GM20431 (cell line): ENCODE measurements at regions not wholly inside any gene's neighbourhood (a gene's known extent, or its start where the extent isn't known, plus 50 kb on each side); places are given as distances from the start of the nearest gene placed in this dataset.

Source experiments
- in situ Hi-C: fragments of 300-500 bp; cut with MseI, MboI; formaldehyde crosslinking; loops from one replicate; pipeline ENCODE4 v1.15.0; 2020; ENCODE audit warnings: low sequenced_read_pairs; ENCODE audit not compliant: unreplicated experiment

DNA sequence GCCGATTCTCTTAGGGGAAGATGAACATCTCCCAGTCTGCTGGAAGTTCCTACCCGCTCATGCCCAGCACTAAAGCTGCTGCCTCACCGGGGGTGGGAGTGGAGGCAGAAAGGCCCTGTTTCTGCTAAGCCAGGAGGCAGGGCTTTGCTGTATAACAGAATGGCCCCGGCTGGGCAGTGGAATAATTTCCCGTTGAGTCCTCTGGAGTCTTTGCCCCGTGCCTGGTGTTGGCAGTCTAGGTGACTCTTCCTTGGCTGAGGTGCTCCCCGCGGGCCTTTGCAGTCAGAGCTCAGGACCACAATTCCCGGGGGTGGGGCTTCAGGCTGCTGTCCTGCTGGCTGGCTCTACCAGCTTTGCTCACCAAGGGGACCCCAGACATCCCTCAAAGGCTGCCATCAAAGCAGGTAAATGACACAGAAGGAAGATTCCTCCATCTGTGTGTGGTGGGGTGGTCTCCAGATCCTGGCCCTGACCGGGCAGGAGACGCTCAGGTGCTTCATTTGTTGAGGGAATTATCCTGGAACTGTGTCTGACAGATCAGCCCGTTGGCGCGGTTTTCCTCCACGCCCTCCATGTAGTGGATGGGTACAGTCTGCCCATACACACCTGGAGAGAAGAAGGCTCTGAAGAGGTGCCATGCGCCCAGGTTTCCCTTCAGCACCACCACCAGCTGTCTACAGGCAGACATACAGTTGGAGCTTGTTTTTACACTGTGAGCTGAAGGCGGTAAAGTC lies 209.9 kb downstream of the TEX29 start:
- in situ Hi-C loops, result no loop called here

DNA sequence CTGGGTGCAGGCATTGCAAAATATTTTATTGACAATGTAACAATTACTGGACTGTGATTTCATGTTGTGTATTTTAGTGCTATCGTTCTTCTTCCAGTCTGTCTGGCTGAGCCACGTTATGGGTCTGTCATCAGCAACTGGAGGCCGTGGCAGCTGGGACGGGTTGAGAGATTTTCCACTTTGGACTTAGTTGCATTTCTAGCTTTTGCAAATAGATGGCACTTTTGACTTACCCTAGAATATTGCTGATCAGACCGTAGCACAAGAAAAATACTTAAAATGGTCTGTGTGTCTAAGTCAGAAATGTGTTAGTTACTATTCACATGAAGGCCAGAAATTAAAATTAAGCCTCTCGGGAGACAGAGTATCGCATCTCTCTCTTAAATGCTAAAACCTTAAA lies 211.1 kb downstream of the TEX29 start:
- in situ Hi-C loops, result no loop called here

DNA sequence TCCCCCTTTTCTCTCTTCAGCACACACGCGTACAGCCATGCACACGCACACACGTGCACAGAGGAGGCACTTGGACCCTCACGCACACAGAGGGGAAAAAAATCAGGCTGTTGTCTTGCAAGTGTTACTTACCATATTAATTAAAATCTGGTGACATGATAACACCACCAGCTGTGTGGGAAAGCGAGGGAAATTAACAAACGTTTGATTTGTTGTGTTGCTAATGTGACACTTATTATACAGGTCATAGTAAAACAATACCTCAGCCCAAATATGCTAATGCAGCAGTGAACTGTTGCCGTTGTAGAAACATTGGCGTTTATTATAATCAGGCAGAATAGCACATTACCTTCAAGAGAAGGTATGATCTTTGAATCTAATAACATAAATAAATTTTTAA lies 211.7 kb downstream of the TEX29 start:
- in situ Hi-C loops, result no loop called here

DNA sequence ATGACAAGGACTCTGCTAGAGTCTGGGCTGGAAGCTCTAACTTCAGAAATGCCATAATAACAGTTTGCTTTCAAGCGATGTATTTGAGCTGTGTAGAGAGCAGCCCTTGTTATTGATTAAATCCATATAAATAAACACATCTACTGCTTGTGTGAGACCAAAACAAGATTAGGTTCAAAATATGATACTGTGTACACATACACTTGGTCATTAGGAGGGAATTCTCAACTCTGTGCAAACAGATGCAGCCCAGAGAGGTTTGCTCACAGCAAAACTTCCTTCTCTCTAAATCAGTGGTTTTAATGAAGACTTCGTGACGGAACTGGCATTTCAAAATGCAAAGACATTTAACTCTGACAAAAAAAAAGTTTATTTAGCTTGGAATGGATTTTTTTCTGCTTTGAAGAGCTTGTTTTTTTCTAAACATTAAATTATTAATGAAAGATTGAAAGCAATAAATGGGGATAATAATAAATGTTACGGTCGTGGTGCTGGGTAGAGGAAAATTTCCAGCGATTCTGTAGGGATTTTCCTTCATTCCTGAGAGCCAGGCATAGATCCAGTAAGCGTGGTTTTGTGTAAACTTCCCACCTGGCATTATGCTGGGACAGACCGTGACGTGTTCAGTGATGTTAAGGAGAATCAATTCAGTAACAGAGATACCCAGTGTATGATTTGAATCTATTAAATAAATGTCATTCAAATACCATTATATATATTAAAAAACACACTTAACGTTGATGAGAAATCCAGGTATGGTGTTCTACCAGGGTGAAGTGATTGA lies 213.7 kb downstream of the TEX29 start:
- in situ Hi-C loops, result no loop called here

DNA sequence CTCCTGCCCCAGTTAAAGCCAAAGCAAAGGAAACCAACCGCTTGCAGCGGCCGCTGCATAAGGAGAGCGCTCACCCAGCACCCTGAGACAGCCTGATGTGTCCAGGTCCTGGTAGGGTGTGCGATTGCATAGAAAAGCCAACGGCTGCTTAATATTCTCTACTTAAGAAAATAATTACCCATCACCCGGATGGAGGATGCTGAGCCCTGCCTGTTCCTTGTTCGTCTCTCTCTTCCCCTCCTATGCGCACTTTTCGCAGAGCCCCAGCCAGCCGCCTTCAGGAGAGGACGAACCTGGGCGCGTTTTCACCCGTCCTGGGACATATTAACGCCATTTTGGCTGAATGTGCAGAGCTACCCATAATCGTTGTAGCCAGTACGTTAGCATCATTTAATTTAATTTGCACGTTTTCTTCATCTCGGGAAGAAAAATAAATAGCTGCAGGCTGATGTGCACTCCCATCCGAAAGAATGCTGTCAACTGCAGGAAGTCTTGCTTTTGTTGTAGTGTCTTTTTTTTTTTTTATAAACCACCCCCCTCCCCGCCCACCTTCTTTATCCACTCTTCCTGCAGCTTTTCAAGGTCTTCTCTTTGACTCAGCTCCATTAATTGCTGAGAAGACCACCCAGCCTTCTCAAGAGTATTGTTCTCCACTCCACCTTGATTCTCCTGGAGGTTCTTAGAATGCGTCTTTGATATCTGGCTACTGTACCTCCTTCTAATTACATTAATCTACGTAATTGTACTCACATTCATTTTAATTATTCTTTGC lies 214.5 kb downstream of the TEX29 start:
- in situ Hi-C loops, result no loop called here

DNA sequence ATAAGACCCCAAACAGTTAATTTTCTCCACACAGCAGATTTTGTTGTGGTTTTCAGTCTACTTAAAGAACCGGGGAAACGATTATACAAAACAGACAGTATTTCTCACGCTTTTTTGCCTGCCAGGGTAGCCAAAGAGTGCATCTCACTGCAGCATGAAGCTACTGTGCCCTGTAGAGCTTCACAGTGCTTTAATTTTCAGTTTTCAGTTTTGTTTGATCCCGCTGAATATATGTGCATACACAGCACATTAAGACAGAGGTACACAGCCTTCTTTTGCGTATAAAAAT lies 215.0 kb downstream of the TEX29 start:
- in situ Hi-C loops, result no loop called here

DNA sequence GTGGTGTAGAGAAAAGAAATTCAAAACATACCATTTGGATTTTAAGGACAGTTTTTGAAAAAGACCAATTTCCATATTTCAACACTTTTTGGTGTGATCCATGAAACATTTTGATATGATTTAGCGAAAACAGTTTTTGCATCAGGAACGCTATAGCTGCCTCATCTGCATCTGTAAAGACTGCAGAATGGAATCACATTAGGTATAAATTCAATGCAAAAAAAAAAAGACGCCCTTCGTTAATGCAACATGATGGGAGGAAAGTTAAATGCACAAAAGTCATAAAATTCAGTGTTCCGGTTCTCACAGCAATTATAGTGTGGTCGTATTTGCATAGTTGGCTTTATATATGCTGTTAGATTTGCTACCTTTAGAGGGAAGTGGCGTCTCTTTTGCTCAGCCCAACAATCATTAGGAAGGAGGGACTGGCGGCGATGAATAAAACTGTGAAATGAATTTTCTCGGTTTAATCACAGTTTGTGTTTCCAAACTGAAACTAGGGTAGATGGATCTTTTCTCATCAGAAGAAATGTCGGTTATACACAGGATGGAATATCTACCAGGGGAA lies 215.7 kb downstream of the TEX29 start:
- in situ Hi-C loops, result no loop called here

DNA sequence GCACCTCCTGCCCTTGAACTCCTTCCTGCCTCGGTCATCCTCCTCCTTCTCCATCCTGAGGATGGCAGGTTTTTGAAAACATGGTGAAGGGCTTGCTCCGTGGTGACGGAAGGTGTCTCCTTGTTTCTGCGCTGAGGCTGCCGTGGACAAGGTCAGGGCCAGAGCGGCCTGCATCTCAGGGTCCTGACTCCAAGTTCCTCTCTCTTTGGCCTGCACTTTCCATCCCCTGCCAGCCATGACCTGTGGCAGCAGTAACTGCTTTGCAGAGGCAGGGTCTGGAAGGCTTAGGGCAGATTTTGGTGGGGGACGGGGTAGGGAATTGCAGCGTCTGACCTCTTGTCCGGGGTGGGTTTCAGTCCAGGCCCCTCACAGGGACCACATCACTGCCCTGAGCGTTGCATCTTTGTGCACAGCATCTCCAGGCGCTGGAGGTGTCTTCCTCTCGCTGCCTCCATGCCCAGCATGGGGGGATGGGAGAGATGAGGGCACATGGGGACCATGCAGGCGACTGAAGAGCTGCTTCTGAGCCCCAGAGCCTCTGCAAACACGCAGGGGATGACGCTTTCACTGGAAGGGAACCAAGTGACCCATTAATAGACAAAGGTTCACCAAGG lies 216.8 kb downstream of the TEX29 start:
- in situ Hi-C loops, result no loop called here

DNA sequence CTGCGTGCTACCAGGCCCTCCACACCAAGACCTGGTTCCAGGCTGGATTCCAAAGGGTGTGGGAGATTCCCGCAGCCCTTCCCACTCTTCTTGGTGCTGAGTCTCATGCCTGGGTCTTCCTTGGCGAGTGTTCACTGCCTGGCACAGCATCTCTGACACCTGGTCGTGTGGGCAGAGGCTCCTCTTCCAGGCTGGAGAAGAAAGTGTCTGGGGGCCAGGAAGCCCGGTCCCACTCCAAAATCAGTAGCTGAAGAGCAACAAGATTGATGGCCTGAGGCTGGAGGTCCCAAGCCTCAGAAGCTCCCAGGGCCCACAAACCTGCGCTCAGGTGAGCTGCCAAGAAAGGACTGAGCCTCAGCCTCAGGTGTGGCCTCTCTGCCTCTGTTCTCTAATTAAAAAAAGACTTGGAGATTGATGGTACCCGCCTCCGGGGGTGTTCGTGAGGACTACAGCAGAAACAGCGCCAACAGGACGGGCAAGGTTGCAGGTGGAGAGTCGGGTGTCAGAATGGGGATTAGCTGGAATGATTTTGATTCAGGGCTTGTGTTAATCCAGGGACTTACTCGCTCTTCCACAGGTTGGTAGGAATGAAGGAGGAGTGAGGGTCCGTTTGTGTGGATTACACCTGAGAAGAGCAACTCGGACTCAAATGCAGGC lies 217.5 kb downstream of the TEX29 start:
- in situ Hi-C loops, result no loop called here

DNA sequence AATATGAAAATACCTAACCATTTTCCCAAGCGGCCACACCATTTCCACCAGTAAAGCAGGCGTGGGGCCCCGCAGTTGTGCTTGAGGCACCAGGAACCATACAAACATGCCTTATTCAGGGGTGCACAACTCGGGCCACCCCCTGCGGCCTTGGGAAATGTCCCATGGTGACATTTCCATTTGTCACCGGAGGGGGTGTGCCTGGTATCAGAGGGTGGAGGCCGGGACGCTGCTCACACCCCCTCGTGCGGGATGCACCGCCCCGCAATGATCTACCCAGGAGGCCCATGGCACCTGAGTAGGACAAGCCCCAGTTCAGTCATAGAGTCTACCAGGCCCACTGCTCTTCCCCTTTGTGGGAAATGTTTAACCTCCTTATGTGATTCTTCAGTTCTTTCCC lies 218.8 kb downstream of the TEX29 start:
- in situ Hi-C loops, result no loop called here

DNA sequence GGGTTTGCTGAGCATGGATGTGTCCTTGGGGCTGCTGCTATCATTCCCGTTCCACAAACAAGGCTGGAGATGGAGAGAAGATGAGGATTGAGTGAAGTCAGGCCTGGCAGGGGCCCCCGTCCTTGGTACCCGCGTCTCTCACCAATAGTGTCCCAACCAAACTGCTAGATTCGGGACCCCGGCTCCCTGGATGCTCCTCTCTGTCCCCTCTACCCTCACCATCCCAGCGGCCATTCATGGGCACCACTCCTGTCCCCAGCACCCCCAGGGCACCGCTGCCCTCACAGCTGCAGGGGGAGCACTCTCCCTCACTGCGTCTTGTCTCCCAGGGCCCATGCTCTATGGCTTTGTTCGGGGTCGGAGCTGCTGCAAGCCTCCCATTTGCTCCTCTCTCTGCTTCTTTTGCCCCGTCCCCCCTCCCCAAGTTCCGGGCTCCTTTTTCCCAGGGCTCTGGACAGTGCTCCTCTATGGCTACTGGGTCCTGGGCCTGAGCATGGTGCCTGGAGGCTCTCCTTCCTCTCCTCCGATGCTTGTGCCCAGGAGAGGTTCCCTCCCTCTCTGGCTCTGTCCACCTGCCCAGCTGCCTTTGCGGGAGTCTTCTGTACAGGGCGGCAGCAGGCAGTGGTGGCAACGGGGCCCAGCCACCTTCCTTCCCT lies 219.5 kb downstream of the TEX29 start:
- in situ Hi-C loops, result no loop called here

DNA sequence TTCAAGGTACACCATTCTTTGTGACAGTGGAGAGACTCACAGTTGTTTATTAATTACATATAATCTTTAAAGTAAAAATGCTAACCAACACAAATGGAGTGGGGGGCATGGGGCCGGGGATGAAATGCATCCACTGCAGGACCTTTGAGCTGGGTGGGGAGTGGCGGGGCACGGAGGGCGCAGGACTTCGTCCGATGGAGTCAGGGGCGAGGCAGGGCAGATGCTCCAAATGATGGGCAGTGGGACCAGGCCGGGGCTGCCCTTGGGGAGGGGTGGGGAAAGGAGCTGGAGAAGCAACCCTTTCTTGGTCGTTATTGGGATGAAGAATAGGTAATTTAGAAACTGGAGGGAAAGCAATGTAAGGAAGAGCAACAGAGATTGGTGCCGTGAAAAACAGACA lies 220.0 kb downstream of the TEX29 start:
- in situ Hi-C loops, result no loop called here

DNA sequence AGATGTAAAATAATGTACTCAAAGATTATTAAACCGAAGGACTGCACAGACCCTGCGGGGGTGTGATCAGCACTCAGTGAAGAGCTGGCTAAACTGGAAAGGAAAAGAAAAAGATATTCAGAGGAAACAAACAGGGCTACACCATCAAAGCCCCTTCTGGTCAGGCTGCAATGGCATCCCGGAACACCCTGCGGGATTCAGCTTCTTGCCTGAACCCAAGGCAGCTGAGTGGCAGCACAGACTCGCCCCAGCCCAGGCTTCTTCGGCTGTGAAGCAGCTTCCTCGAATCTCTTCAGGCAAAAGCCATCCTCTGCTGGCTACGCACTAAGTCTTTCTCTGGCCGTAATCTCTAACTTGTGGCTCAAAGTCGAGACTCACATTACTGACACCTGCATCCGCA lies 220.9 kb downstream of the TEX29 start:
- in situ Hi-C loops, result no loop called here

DNA sequence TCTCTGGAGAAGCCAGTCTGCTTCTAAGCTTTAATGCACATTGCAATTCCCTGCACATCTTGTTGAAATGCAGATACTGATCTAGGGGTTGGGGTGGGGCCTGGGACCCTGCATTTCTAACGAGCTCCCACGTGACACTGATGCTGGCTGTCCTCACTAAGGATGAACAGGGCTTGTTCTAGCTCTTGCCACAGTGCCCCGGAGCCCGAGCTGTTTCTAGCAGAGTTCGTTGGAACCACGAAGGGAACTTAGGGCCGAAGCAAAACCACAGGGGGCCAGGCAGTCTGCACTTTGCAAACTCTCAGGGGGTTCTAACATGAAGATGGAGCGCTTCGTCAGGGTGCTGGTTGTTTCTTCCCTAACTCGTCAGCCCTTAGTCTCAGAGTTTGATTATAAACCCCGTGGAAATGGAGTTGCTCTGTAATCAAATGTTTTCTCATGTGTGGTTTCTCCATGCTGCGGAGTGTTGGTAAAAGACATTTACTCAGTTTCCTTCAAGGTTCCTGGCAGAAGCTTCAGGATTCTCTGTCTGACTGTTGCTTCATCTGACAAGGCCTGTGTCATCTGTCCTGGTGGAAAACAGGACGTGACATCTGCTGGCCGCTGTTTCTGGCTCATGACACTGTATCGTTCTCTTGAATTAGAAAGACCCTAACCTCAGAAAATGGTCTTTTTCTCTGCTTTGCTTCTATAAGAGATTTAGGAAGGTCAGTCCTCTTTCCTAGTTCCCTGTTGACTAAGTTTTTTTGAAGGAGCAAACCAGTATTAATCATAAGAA lies 221.5 kb downstream of the TEX29 start:
- in situ Hi-C loops, result no loop called here

DNA sequence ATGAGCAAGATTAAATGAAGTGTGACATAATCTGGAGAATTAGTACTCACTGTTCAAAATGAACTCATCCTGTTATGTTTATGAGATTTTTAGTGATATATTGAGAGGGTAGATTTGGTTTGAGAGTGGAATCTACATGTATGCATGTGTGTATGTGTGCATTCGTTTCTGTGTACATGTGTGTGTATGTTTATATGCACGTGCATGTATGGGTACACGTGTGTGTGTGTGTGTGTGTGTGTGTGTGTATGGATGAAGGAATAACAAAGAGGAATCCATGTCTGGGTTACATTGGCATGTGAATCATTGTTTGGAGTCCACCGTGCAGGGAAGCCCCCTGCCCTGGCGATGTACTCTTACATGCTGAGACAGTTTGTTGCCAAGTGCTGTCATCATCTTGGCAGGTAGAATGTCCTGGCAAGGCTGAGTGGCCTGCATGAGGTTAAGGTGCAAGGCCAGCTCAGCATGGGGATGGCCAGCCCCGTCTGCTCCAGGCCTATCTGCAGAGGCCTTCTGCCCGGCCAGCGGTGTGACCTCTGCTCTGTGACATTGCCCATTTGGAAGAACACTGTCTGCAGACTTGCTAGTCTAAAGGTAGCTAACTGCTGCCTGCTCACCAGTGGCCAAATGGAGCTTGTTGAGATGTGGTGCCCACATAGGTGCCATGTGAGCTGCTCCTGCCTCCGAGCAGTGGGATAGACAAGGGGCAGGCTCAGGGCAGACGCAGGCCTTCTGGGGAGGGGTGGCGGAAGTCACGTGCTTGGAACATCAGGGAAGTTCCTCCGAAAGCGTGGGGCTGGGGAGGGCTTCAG lies 222.3 kb downstream of the TEX29 start:
- in situ Hi-C loops, result no loop called here

DNA sequence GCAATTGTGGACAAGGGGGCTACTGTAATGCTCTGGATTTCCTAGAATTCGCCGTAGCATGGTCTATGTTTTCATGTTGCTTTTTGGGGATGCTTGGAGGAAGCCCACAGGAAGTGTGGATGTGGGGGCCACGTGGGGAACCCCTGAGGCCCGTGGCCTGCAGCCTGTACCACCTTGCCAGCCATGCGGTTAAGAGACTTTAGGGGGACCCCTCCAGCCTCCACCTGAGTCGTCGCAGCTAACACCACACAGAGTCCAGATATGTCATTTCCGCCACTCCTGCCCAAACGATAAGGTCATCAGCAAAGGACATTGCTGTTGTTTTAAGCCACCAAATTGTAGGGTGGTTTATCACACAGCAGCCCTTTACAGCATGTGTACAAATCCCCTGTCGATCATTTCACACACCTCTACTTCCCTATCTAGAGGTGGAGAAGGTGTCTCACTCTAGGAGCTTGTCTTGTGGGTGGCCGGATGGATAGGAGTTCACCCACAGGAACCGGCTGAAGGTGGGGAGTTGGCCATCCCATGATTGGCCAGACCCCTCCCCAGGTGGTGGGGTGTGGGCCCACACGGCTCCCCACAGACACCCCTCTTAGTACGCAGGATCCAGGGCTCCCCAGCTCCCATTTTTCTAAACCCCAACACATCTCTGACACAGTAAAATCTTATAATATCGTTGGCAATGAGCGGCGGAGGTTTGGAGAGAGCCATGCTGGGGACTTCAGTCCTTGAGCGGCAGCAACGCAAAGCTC lies 226.7 kb downstream of the TEX29 start:
- in situ Hi-C loops, result no loop called here

DNA sequence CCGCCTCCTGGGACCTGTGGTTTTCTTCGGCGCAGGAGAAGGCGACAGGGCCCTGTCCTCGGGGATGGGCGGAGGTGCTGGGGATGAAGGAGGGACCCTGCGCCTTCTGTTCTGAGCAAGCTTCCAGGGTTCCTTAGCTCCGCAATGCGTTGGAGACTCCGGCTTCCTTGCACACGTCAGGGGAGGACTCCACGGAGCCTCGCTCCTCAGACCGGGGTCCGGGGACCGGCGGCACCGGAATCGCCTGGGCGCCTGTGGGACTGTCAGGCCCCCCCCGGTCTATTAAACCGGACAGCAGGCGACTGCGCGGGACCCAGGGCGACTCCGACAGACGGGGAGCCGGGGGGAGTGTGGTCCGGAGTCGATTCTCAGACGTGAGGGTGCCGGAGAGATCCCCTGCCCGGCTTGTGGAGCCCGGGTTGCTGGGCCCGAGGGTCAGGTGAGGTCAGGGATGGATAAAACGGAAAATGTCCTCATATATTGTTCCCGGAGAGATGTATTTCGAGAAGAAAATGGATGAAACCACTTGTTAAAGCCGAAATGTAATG lies 227.4 kb downstream of the TEX29 start:
- in situ Hi-C loops, result no loop called here
